Putamen (tissue), 1 donor: ENCODE measurements at regions not wholly inside any gene's neighbourhood (a gene's known extent, or its start where the extent isn't known, plus 50 kb on each side); places are given as distances from the start of the nearest gene placed in this dataset.
"Not testable (repeated sequence)": the region's sequence is repeated elsewhere in the genome, so short reads cannot be mapped to it uniquely, and the experiment has no call there.

Source experiments
- DNase-seq: peaks from one replicate; pipeline ENCODE4 v3.0.0-alpha.2; 2016; ENCODE audit warnings: low spot score

DNA sequence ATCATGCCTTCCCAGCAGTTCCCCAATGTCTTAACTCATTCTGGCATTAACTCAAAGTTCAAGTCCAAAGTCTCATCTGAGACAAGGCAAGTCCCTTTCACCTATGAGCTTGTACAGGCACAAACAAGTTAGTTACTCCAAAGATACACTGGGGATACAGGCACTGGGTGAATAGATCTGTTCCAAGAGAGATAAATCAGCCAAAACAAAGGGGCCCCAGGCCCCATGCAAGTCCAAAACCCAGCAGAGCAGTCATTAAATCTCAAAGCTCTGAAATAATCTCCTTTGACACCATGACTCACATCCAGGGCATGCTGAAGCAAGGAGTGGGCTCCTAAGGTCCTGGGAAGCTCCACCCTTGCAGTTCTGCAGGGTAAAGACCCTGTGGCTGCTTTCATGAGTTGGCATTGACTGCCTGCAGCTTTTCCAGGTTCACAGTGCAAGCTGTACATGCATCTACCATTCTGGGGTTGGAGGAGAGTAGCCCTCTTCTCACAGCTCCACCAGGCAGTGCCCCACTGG lies 332.2 kb upstream of the KIF2B start:
- no peak for DNase-seq

DNA sequence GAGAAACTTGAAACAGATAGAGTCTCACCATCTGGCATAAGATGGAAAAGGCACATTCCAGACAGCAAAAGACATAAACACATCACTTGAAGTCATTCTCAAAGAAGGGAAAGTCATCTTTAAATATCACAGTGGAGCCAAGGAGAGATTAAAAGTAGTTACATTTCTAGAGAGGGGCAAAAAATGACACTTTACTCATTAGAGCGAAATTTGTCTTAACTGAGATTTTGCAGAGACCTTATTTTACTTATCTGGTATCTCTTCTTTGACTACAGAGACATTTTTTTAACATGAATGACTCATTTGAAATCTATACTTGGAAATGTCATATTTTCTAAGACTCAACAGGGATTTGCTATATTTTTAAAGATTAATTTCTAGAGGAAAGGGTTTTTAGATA lies 339.0 kb upstream of the KIF2B start:
- no peak for DNase-seq

DNA sequence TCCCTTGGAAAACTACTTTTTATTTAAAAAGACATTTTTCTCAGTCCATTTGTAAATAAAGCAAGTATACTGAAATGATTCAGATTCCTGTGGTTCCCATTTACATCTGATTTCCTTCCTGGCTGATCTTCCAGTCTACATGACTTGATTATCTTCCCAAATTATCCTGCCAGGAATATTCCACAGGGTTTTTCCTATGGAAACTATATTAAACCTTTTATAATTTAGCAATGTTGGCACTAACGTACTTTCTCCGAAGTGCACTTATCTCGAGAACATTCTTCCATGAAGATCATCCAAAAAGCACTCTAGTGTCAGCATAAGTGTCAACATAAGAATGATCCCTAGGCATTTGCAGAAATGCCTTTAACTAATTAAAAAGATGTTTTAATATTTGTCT lies 347.7 kb upstream of the KIF2B start:
- no peak for DNase-seq

- no peak for DNase-seq
These were observed 350.1 kb upstream of the KIF2B start for GRCh38 chr17:53472586-53472985.

DNA sequence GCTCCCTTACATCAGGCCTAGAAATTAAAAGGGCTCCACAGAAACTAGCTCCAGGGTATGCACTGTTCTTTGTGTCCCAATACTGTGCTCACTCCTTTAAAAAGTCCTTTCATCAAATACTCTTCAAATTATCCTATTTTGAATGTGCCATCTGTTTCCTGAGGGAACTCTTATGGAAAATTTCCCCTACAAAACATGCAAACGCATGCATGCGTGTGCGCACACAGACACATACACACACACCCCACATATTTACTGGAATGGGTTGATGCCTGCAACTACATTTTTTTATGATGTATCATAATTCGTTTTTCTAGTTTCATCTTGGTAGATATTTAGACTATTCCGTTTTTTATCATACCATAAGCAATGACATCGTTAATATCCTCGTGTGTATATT lies 351.2 kb upstream of the KIF2B start:
- no peak for DNase-seq

DNA sequence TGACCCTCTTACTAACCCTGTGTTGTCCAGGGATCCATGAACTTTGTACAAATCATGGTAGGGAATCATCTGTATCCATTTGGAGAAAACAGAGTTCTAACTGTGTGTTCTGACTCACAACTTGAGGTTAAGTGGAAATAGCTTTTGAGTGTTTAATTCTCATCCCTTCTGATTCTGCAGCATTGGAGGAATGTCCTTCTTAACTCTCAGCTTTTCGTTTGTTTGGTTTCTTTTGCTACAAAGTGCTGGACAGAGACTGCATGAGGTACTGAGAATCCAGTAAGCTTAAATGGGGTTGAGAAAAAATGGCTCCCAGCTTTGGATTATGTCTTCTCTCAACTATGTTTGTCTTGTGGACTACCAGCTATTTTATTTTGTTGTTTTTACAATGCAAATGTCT lies 352.1 kb upstream of the KIF2B start:
- no peak for DNase-seq

- no peak for DNase-seq
These were observed 356.0 kb upstream of the KIF2B start for GRCh38 chr17:53466733-53467132.

DNA sequence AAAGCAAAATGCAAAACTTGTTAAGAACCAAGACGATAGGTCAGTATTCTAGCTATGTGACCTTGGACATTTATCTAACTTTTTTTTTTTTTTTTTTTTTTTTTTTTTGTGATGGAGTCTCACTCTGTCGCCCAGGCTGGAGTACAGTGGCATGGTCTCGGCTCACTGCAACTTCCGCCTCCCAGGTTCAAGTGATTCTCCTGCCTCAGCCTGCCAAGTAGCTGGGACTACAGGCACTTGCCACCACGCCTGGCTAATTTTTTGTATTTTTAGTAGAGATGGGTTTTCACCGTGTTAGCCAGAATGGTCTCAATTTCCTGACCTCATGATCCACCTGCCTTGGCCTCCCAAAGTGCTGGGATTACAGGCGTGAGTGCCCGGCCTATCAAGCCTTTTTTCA lies 358.3 kb upstream of the KIF2B start:
- not testable (repeated sequence) for DNase-seq

DNA sequence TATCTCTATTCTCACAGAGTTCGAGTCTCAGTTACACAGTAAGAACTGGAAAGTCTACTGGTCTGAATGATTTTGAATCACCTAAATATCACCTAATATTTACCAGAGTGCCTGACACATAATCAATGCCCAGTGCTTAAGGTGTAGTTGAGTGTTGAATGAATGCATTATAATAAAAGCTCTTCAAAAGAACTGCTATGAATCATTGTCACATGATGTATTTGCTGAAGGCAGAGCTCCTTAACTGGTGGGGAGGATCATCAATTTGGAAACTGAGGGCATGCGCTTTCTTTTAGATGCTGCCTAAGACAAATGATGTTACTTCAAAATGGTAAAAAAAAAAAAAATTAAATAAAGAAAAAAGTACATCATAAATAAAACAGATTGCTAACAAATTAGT lies 359.4 kb upstream of the KIF2B start:
- no peak for DNase-seq

- no peak for DNase-seq
These were observed 360.3 kb upstream of the KIF2B start for GRCh38 chr17:53462393-53462811.

DNA sequence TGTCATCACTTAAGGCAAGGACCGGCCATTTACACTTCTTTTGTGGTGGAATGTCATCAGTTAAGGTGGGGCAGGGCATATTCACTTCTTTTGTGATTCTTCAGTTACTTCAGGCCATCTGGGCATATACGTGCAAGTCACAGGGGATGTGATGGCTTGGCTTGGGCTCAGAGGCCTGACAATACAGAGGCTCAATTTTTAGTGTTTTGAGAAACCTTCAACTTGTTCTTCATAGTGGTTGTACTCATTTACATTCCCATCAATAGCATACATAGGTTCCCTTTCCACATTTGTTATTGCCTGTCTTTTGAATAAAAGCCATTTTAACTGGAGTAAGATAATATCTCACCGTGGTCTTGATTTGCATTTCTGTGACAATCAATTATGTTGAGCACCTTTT lies 366.8 kb upstream of the KIF2B start:
- not testable (repeated sequence) for DNase-seq

GRCh38 chr17:53454337-53454736 lies 368.4 kb upstream of the KIF2B start:
- no peak for DNase-seq

- no peak for DNase-seq
These were observed 373.4 kb upstream of the KIF2B start for GRCh38 chr17:53449324-53449723.

DNA sequence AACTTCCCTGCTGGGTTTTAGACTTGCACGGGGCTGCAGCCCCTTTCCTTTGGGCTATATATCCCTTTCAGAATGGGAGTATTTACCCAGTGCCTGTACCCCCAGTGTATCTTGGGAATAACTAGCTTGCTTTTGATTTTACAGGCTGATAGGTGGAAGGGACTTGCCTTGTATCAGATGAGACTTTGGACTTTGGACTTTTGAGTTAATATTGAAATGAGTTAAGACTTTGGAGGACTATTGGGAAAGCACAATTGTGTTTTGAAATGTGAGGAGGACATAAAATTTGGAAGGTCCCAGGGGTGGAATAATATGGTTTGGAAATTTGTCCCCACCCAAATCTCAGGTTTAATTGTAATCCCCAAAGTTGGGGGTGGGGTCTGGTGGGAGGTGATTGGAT lies 393.8 kb upstream of the KIF2B start:
- no peak for DNase-seq

DNA sequence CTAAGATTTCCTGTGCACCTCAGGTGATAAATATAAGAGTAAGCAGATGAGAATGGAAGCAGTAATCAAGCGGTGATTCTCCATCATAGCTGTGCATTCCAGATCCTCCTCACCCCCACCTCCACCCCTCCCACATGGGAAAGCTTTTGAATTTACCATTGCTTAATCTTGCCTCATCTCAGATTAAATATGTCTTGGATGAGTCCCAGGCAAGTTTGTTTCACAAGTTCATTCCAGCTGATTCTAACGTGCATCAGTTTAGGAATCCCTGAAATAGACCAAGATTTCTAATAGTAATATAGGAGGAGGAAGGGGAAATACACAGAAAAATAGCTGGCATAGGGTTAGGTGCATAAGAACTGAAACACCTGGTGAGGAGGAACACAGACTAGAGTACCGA lies 396.2 kb upstream of the KIF2B start:
- DNase-seq, result no peak

DNA sequence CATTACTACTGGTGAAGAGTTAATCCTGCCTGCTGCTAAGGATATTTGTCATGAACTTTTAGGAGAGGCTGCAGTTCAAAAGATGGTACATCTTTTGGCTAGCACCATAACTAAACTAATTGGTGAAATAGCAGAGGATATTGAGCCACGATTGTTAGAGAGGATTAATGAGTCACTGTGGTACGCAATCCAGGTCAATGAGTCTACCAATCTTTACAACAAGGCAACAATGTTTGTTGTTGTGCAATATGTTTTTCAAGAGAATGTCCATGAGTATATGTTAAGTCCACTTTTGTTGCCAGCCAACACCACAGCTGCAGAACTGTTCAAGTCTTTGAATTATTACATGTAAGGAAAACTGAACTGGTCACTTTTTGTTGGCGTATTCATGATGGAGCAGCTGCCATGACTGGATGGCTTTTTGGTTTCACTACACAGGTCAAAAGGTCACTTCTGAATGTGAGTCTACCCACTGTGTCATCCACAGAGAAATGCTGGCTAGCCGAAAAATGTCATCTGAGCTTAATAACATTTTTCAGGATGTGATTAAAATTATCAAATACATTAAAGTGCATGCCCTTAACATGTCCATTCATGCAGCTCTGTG lies 402.6 kb upstream of the KIF2B start:
- DNase-seq, result no peak

GRCh38 chr17:53409588-53409987 lies 413.1 kb upstream of the KIF2B start:
- no peak for DNase-seq

DNA sequence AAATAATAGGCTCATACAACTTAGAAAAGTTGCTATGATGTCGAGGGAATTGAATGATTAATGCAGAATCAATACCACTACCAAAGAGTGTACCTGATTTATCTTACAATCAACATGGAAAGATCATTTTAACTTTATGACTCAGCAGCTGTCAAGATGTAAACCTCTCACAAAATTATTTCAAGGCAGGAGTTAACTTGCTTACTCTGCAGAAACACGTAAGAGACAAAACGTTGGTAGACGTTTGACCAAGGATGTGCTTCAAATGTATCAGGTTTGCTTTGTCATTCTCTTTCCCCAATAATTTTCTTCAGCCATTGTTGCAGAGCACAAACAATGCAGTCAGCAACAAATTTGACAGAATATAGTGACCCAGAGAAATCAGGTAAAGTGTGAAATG lies 415.8 kb upstream of the KIF2B start:
- DNase-seq, result no peak

DNA sequence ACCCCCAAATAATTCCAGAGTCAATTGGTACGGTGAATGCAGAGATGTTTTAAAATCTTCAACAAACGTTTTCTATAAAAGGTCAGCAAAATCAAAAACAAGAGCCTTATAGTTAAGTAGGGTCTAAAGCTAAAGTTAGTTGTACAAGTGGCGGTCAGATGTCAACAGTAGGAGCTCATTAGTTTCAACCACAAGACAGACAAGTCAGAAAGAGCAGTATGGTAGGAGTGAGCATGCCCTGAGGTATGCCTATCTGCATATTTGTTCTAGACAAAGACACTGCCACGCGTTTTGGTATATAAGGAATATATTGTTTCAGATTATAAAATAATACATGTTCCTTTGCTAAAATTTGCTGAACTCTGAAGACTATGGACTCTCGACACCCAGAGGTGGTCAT lies 431.5 kb upstream of the KIF2B start:
- no peak for DNase-seq

DNA sequence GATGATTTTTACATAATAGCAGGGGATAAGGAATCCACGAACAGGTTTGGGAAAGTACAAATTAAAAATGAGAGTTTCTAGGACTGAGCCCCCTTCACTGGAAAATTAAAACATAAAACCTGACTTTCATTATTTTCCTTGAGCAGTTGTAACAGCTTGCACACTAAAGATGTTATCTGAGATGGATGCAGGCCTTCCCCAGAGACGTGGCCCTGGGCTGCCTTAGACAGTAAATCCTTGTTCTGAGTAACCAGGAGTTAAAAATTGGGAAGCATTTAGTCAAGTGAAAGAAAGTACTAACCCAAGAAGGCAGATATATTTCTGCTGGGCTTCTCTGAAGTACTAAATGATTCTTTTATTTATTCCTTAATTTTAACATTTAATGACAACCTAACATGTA lies 432.2 kb upstream of the KIF2B start:
- DNase-seq, result no peak

DNA sequence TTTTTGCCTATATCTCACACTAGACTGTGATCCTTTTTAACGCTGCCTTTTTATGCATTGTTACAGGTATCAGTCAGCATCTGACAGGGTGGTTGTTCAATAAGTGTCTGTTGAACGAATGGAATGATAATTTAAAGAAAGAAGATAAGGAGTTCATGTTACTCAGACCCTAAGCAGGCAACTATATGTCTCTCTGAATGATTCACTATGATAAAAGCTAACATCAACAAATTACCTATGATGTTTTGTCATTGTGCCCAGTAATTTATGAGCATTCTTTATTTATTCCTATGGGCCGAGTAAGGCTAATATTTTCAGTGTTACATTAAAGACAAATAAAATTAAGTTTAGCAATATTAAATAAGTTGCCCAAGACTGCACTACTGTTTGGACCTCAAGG lies 435.0 kb upstream of the KIF2B start:
- DNase-seq, result no peak

GRCh38 chr17:53353919-53354351 lies 468.8 kb upstream of the KIF2B start:
- peak; percentile 6 for DNase-seq

- no peak for DNase-seq
These were observed 477.9 kb upstream of the KIF2B start for GRCh38 chr17:53344778-53345177.

DNA sequence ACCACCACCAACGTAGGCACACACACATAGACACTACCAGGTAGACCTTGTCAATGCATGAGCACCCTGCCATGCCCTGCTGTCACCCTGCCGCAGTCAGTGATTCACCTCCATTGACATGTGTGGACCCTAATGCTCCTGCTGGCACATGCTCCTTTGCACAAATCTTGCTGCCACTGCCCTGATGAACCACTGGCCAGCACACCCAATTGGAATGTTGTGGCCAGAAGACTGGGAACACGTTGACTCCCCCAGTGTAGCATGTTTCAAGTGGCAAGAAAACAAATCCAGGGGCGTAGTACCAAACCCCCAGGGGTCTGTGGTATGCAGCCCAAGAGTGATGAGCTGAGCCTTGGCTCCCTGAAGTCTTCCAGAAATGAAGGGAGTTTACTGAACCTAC lies 486.4 kb upstream of the KIF2B start:
- DNase-seq, result no peak

GRCh38 chr17:53335443-53335842 lies 487.3 kb upstream of the KIF2B start:
- no peak for DNase-seq
